Activated naive CD4-positive, alpha-beta T cell treated with anti-CD3 and anti-CD28 coated beads, Interleukin-2, amount 50 U/mL, for 72 hours (primary cell): ENCODE measurements at regions not wholly inside any gene's neighbourhood (a gene's known extent, or its start where the extent isn't known, plus 50 kb on each side); places are given as distances from the start of the nearest gene placed in this dataset.

Experiments
- ATAC-seq, 2 donors: fragments of 150-1000 bp; cut with Tn5 transposase; 2 replicates each; pipeline ENCODE4 v1.10.0; 2021; ENCODE audit warnings: mild to moderate bottlenecking in 2 of 2, moderate library complexity in 2 of 2
- DNase-seq, 2 donors: peaks; one replicate each; pipeline ENCODE4 v3.0.0; 2021 to 2022; ENCODE audit warnings: low spot score in 2 of 2
- H3K27ac Mint-ChIP-seq, 2 donors: one replicate each; pipeline ENCODE4 v1.8.0; 2022; ENCODE audit warnings: mild to moderate bottlenecking in 2 of 2, mixed read lengths in 2 of 2
- H3K36me3 Mint-ChIP-seq, 2 donors: one replicate each; pipeline ENCODE4 v1.8.0; 2022; ENCODE audit warnings: mixed read lengths in 2 of 2
- H3K9me3 Mint-ChIP-seq, 2 donors: one replicate each; pipeline ENCODE4 v1.8.0; 2022; ENCODE audit warnings: mixed read lengths in 2 of 2

GRCh38 chr6:15841937-15842726 is 179.3 kb upstream of the DTNBP1 start:
- DNase-seq (no peak), ATAC-seq (no peak)
- no peaks in the 10 kb centered on the region for H3K9me3 Mint-ChIP-seq
- H3K27ac Mint-ChIP-seq = no peak overlapping the region
- H3K36me3 Mint-ChIP-seq = no peaks in the 10 kb centered on the region

GRCh38 chr6:15839969-15840541 is 177.2 kb upstream of the DTNBP1 start:
- ATAC-seq = no peak
- H3K9me3 Mint-ChIP-seq = no peaks in the 10 kb centered on the region
- H3K36me3 Mint-ChIP-seq = no peaks in the 10 kb centered on the region
- DNase-seq = no peak
- no peak overlapping the region for H3K27ac Mint-ChIP-seq

GRCh38 chr6:15837205-15837604 is 174.4 kb upstream of the DTNBP1 start:
- no peaks in the 10 kb centered on the region for H3K36me3 Mint-ChIP-seq
- H3K27ac Mint-ChIP-seq = no peak overlapping the region
- no peak for DNase-seq
- ATAC-seq = no peak
- no peaks in the 10 kb centered on the region for H3K9me3 Mint-ChIP-seq

GRCh38 chr6:15832841-15833240 is 170.0 kb upstream of the DTNBP1 start:
- no peak for ATAC-seq

GRCh38 chr6:15829156-15829555 is 166.3 kb upstream of the DTNBP1 start:
- ATAC-seq (no peak), DNase-seq (no peak)
- no peaks in the 10 kb centered on the region for H3K36me3 Mint-ChIP-seq
- no peaks in the 10 kb centered on the region for H3K9me3 Mint-ChIP-seq
- H3K27ac Mint-ChIP-seq = no peak overlapping the region

More at GRCh38 chr6:15832841-15833240, 170.0 kb upstream of the DTNBP1 start:
- no peak for DNase-seq
- Mint-ChIP-seq H3K27ac (no peak overlapping the region), H3K36me3 (no peaks in the 10 kb centered on the region), H3K9me3 (no peaks in the 10 kb centered on the region)

- ATAC-seq (no peak), DNase-seq (no peak)
- H3K27ac Mint-ChIP-seq = peak overlapping the region in 1 of 2 donors; percentile 12
- H3K9me3 Mint-ChIP-seq = no peaks in the 10 kb centered on the region
- H3K36me3 Mint-ChIP-seq = no peaks in the 10 kb centered on the region
These were observed 164.8 kb upstream of the DTNBP1 start for GRCh38 chr6:15827496-15828255.

GRCh38 chr6:15826814-15827318 is 164.0 kb upstream of the DTNBP1 start:
- H3K36me3 Mint-ChIP-seq = no peaks in the 10 kb centered on the region
- H3K9me3 Mint-ChIP-seq = no peaks in the 10 kb centered on the region
- no peak overlapping the region for H3K27ac Mint-ChIP-seq
- DNase-seq = no peak
- ATAC-seq = no peak

- DNase-seq (no peak), ATAC-seq (no peak)
- Mint-ChIP-seq H3K9me3 (no peaks in the 10 kb centered on the region), H3K27ac (no peak overlapping the region), H3K36me3 (no peaks in the 10 kb centered on the region)
These were observed 162.6 kb upstream of the DTNBP1 start for GRCh38 chr6:15825332-15825930.

GRCh38 chr6:15824811-15825210 is 162.0 kb upstream of the DTNBP1 start:
- ATAC-seq (no peak), DNase-seq (no peak)
- no peaks in the 10 kb centered on the region for H3K36me3 Mint-ChIP-seq
- H3K9me3 Mint-ChIP-seq = no peaks in the 10 kb centered on the region
- no peak overlapping the region for H3K27ac Mint-ChIP-seq

GRCh38 chr6:15823838-15824414 is 161.1 kb upstream of the DTNBP1 start:
- DNase-seq = no peak
- no peak overlapping the region for H3K27ac Mint-ChIP-seq
- no peaks in the 10 kb centered on the region for H3K9me3 Mint-ChIP-seq
- H3K36me3 Mint-ChIP-seq = no peaks in the 10 kb centered on the region
- no peak for ATAC-seq

GRCh38 chr6:15822835-15823234 is 160.0 kb upstream of the DTNBP1 start:
- Mint-ChIP-seq H3K36me3 (no peaks in the 10 kb centered on the region), H3K27ac (no peak overlapping the region), H3K9me3 (no peaks in the 10 kb centered on the region)
- ATAC-seq (no peak), DNase-seq (no peak)

- Mint-ChIP-seq H3K36me3 (no peaks in the 10 kb centered on the region), H3K27ac (no peak overlapping the region), H3K9me3 (no peaks in the 10 kb centered on the region)
- DNase-seq = no peak
- no peak for ATAC-seq
These were observed 157.0 kb upstream of the DTNBP1 start for GRCh38 chr6:15819841-15820240.

GRCh38 chr6:15819226-15819625 is 156.4 kb upstream of the DTNBP1 start:
- DNase-seq (no peak), ATAC-seq (peak in 1 of 2 donors; percentile 22)
- H3K27ac Mint-ChIP-seq = no peak overlapping the region
- no peaks in the 10 kb centered on the region for H3K9me3 Mint-ChIP-seq
- H3K36me3 Mint-ChIP-seq = no peaks in the 10 kb centered on the region

GRCh38 chr6:15818491-15818890 is 155.7 kb upstream of the DTNBP1 start:
- no peak overlapping the region for H3K27ac Mint-ChIP-seq
- no peak for DNase-seq
- ATAC-seq = no peak
- H3K36me3 Mint-ChIP-seq = no peaks in the 10 kb centered on the region
- no peaks in the 10 kb centered on the region for H3K9me3 Mint-ChIP-seq

- H3K27ac Mint-ChIP-seq = no peak overlapping the region
- no peaks in the 10 kb centered on the region for H3K9me3 Mint-ChIP-seq
- no peak for ATAC-seq
- no peaks in the 10 kb centered on the region for H3K36me3 Mint-ChIP-seq
- no peak for DNase-seq
These were observed 155.2 kb upstream of the DTNBP1 start for GRCh38 chr6:15818044-15818443.

GRCh38 chr6:15817100-15817499 is 154.3 kb upstream of the DTNBP1 start:
- no peak for DNase-seq
- H3K9me3 Mint-ChIP-seq = no peaks in the 10 kb centered on the region
- peak overlapping the region in 1 of 2 donors; percentile 47 for H3K27ac Mint-ChIP-seq
- ATAC-seq = no peak
- H3K36me3 Mint-ChIP-seq = no peaks in the 10 kb centered on the region

- ATAC-seq = no peak
These were observed 153.8 kb upstream of the DTNBP1 start for GRCh38 chr6:15816661-15817060.

More at GRCh38 chr6:15816661-15817060, 153.8 kb upstream of the DTNBP1 start:
- no peaks in the 10 kb centered on the region for H3K36me3 Mint-ChIP-seq
- H3K27ac Mint-ChIP-seq = no peak overlapping the region
- no peaks in the 10 kb centered on the region for H3K9me3 Mint-ChIP-seq
- no peak for DNase-seq
